ENCODE measurements at regions not wholly inside any gene's neighbourhood (a gene's known extent, or its start where the extent isn't known, plus 50 kb on each side); places are given as distances from the start of the nearest gene placed in this dataset.

DNA sequence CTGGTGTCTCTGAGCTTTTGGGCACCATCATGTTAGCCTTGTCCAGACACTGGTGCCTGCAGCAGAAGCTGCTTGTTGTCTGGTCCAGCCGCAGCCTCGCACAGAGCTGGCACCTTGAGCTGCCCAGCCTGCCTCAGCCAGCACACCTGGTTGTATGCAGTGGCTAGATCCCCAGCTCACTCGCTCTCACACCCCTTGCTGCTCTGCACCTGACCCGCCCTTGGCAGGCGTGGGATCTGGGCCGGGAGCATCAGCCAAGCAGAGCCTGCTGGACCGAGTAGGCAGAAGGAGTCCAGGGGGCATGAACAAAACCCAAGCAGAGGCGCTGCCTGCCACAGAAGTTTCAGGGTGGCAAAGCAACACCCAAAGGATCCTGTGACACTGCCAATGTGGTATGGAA is 79.7 kb upstream of the ITGB1 start:
- no peaks in the 10 kb centered on the region for H3K27me3 ChIP-seq (ENCODE audit: insufficient read depth, low read length)
- Mint-ChIP-seq H3K4me3 (no peak overlapping the region; a peak in 1 of 5 replicates), H3K9me3 (peaks cover 0 to 7% of the 10 kb centered on the region in 2 experiments; a peak in 2 of 5 replicates), H3K4me1 (peaks cover 42 to 45% of the 10 kb centered on the region in 2 experiments), H3K27ac (no peak overlapping the region), H3K27me3 (ENCODE audit: low read depth) (peaks cover 3% of the 10 kb centered on the region; the same call in 1 of the 2 replicates), H3K36me3 (ENCODE audit: insufficient read depth in 1 of 3, low read depth in 3 of 3) (0 out of 7 replicates have a peak, but pooled peaks cover 0 to 7% (median 0%) of the 10 kb centered on the region in 3 experiments)
- no peak overlapping the region for H3K27ac ChIP-seq (ENCODE audit: insufficient read length, low read depth, low read length)
- peaks cover 11% of the 10 kb centered on the region for H3K4me1 ChIP-seq (ENCODE audit: insufficient read depth, low read length)
- H2AK5ac ChIP-seq (ENCODE audit: insufficient read length, low read length) = no peak overlapping the region
- no peak overlapping the region for H4K8ac ChIP-seq (replicated peaks; ENCODE audit: insufficient read length, low read depth, low read length)
- WGBS (ENCODE audit: extremely low coverage, insufficient read length, low lambda C conversion rate) = no CpG with 5 or more reads among the region's 8 CpGs
- H3K79me2 ChIP-seq (ENCODE audit: insufficient read depth, low read length) = no peaks in the 10 kb centered on the region
- H4K91ac ChIP-seq (ENCODE audit: insufficient read length, low read depth, low read length) = no peak overlapping the region
- no peak overlapping the region for H3T11ph ChIP-seq (ENCODE audit: low read length)
- H2BK15ac ChIP-seq (ENCODE audit: low read depth, low read length) = no peak overlapping the region
- no peak overlapping the region for H3K4me2 ChIP-seq (ENCODE audit: insufficient read depth, insufficient read length, low read length)
- H3K23me2 ChIP-seq (ENCODE audit: insufficient read length, low read depth, low read length, poor library complexity, severe bottlenecking) = no peaks in the 10 kb centered on the region
- H2BK20ac ChIP-seq (ENCODE audit: low read depth, low read length, poor library complexity, severe bottlenecking) = no peak overlapping the region
- H4K20me1 ChIP-seq (ENCODE audit: control insufficient read depth, insufficient read depth, insufficient read length) = no peaks in the 10 kb centered on the region
- TF ChIP-seq, protein P1, sequence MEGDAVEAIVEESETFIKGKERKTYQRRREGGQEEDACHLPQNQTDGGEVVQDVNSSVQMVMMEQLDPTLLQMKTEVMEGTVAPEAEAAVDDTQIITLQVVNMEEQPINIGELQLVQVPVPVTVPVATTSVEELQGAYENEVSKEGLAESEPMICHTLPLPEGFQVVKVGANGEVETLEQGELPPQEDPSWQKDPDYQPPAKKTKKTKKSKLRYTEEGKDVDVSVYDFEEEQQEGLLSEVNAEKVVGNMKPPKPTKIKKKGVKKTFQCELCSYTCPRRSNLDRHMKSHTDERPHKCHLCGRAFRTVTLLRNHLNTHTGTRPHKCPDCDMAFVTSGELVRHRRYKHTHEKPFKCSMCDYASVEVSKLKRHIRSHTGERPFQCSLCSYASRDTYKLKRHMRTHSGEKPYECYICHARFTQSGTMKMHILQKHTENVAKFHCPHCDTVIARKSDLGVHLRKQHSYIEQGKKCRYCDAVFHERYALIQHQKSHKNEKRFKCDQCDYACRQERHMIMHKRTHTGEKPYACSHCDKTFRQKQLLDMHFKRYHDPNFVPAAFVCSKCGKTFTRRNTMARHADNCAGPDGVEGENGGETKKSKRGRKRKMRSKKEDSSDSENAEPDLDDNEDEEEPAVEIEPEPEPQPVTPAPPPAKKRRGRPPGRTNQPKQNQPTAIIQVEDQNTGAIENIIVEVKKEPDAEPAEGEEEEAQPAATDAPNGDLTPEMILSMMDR (conservative IDR thresholded peaks at IDR 0.05) = no peak
- H2BK120ac ChIP-seq (ENCODE audit: low read depth, low read length, poor library complexity, severe bottlenecking) = no peak overlapping the region
- H4K5ac ChIP-seq (ENCODE audit: insufficient read length, low read depth, low read length) = no peak overlapping the region
- no peak overlapping the region for H3K9ac ChIP-seq (ENCODE audit: extremely low read depth, insufficient read length, low read length)
- no peak overlapping the region for H3K18ac ChIP-seq (ENCODE audit: insufficient read length, low read depth, low read length)
- H2BK12ac ChIP-seq (ENCODE audit: insufficient read length, low read depth, low read length) = no peak overlapping the region
- no peaks in the 10 kb centered on the region for H3K9me3 ChIP-seq (ENCODE audit: control insufficient read depth, low read depth, low read length)
- no peak overlapping the region for H3K4ac ChIP-seq (ENCODE audit: low read depth, low read length)
- no peak overlapping the region for H2BK5ac ChIP-seq (ENCODE audit: insufficient read length, low read length)
- H3K79me1 ChIP-seq (ENCODE audit: insufficient read depth, low read depth, low read length, poor library complexity, severe bottlenecking) = no peaks in the 10 kb centered on the region
- no peak overlapping the region for H2AFZ ChIP-seq (ENCODE audit: low read length)
- DNase-seq = no peak
- no peak overlapping the region for H3K56ac ChIP-seq (ENCODE audit: insufficient read length, low read depth, low read length)
- H3K14ac ChIP-seq (ENCODE audit: insufficient read depth, low read length) = no peak overlapping the region
- H3K23ac ChIP-seq (ENCODE audit: insufficient read length, low read depth, low read length) = no peak overlapping the region

Measured in H9 (cell line).